ENCODE measurements at regions not wholly inside any gene's neighbourhood (a gene's known extent, or its start where the extent isn't known, plus 50 kb on each side); places are given as distances from the start of the nearest gene placed in this dataset.

DNA sequence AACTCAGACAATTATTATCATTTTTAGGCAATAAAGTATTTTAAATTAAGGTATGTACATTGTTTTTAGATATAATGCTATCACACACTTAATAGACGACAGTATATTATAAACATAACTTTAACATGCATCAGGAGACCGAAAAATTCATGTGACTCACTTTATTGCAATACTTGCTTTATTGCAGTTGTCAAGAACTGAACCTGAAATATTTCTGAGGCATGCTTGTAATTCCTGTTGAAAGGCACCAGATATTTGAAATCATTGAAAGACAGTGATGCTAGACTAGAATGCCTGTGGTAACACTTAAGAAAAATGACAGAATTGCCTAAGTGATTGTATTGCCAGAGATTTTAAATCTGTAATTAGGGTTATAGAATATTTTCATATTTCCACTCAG is 175.6 kb upstream of the MAGEB2 start:
- intact Hi-C loops (cut with micrococcal nuclease; ENCODE audit: unreplicated experiment) = no loop called here
- CTCF ChIA-PET = no interaction called here
- no TSS peak for BruUV-seq (replicated peaks)
- no peaks in the 10 kb centered on the region for H3K4me1 Mint-ChIP-seq (ENCODE audit: low read depth, unreplicated experiment)
- TF ChIP-seq, protein P1, sequence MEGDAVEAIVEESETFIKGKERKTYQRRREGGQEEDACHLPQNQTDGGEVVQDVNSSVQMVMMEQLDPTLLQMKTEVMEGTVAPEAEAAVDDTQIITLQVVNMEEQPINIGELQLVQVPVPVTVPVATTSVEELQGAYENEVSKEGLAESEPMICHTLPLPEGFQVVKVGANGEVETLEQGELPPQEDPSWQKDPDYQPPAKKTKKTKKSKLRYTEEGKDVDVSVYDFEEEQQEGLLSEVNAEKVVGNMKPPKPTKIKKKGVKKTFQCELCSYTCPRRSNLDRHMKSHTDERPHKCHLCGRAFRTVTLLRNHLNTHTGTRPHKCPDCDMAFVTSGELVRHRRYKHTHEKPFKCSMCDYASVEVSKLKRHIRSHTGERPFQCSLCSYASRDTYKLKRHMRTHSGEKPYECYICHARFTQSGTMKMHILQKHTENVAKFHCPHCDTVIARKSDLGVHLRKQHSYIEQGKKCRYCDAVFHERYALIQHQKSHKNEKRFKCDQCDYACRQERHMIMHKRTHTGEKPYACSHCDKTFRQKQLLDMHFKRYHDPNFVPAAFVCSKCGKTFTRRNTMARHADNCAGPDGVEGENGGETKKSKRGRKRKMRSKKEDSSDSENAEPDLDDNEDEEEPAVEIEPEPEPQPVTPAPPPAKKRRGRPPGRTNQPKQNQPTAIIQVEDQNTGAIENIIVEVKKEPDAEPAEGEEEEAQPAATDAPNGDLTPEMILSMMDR (IDR thresholded peaks at IDR 0.05; ENCODE audit: unreplicated experiment) = no peak
- no peak overlapping the region for H3K4me3 Mint-ChIP-seq (ENCODE audit: low read depth, unreplicated experiment)
- H3K9me3 Mint-ChIP-seq (ENCODE audit: low read depth, unreplicated experiment) = peaks cover 3% of the 10 kb centered on the region
- no peaks in the 10 kb centered on the region for H3K36me3 Mint-ChIP-seq (ENCODE audit: insufficient read depth, unreplicated experiment)
- DNase-seq = no peak
- no peaks in the 10 kb centered on the region for H3K27me3 Mint-ChIP-seq (ENCODE audit: unreplicated experiment)
- H3K27ac Mint-ChIP-seq (ENCODE audit: unreplicated experiment) = no peak overlapping the region

GRCh38 chrX:30060718-30061117 is 154.6 kb upstream of the MAGEB2 start:
- TF ChIP-seq, protein P1 (IDR thresholded peaks at IDR 0.05; ENCODE audit: unreplicated experiment) = no peak
- CTCF ChIA-PET = interaction anchor here (0.6 to 1.0 kb wide), 3 partner anchors 127 to 1994 kb away, joined by 3 to 4 read pairs (median 4); no protein-coding TSS in a partner anchor
- BruUV-seq (replicated peaks) = no TSS peak
- no peaks in the 10 kb centered on the region for H3K4me1 Mint-ChIP-seq (ENCODE audit: low read depth, unreplicated experiment)
- no peaks in the 10 kb centered on the region for H3K9me3 Mint-ChIP-seq (ENCODE audit: low read depth, unreplicated experiment)
- intact Hi-C loops (cut with micrococcal nuclease; ENCODE audit: unreplicated experiment) = loop anchor here (10.0 kb wide), 1 partner anchor 136 kb away; no protein-coding TSS in a partner anchor
- no peak overlapping the region for H3K4me3 Mint-ChIP-seq (ENCODE audit: low read depth, unreplicated experiment)
- H3K36me3 Mint-ChIP-seq (ENCODE audit: insufficient read depth, unreplicated experiment) = no peaks in the 10 kb centered on the region
- H3K27ac Mint-ChIP-seq (ENCODE audit: unreplicated experiment) = no peak overlapping the region
- peak; percentile 18 for DNase-seq
- H3K27me3 Mint-ChIP-seq (ENCODE audit: unreplicated experiment) = no peaks in the 10 kb centered on the region

DNA sequence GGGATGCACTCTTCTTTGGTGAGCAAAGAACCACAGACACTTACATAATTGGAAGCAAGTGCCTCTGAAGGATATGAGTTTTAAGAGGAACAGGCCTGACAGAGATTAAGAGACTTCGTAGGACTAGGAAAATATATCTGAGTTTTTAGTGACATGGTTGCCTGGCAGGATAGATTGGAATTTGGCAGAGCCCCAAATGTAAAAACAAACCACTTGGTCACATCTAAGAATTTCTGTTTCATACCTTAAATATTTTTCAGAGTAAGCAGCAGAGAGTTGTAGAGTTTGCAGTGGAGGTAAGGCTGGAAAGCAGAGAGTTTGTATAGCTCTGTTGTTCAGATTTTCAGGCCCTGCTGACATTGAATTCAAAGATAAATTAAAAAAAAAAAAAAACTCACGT is 150.1 kb upstream of the MAGEB2 start:
- intact Hi-C loops (cut with micrococcal nuclease; ENCODE audit: unreplicated experiment) = loop anchor here (10.0 kb wide), 1 partner anchor 140 kb away; no protein-coding TSS in a partner anchor

DNA sequence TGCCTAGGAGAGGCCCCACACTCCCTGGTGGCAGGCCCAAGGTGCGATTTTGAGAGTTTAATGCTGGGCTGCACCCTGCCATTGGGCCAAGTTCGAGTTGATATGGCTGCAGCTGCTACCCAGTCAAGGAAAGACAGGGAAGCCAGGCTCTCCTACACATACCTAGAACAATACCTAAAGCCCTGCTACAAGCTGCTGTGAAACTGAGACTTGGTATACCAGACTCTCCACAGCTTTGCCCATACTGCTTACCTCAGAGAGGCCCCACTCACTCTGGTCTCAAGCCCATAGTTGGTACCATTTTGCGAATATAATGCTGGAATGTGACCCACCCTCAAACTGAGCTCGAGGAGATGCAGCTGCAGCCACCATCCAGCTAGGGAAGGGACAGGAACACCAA is 147.7 kb upstream of the MAGEB2 start:
- BruUV-seq (replicated peaks) = no TSS peak
- CTCF ChIA-PET = interaction anchor here (1.2 kb wide), 1 partner anchor 8 kb away, joined by 4 read pairs; no protein-coding TSS in a partner anchor

More for the DNA sequence above, 150.1 kb upstream of the MAGEB2 start:
- peak; percentile 2 for DNase-seq
- H3K9me3 Mint-ChIP-seq (ENCODE audit: low read depth, unreplicated experiment) = no peaks in the 10 kb centered on the region
- no peaks in the 10 kb centered on the region for H3K36me3 Mint-ChIP-seq (ENCODE audit: insufficient read depth, unreplicated experiment)
- CTCF ChIA-PET = interaction anchor here (0.7 kb wide), 1 partner anchor 562 kb away, joined by 3 read pairs; no protein-coding TSS in a partner anchor
- no peaks in the 10 kb centered on the region for H3K4me1 Mint-ChIP-seq (ENCODE audit: low read depth, unreplicated experiment)
- H3K27ac Mint-ChIP-seq (ENCODE audit: unreplicated experiment) = no peak overlapping the region
- H3K4me3 Mint-ChIP-seq (ENCODE audit: low read depth, unreplicated experiment) = no peak overlapping the region
- no peaks in the 10 kb centered on the region for H3K27me3 Mint-ChIP-seq (ENCODE audit: unreplicated experiment)
- TF ChIP-seq, protein P1 (IDR thresholded peaks at IDR 0.05; ENCODE audit: unreplicated experiment) = no peak
- no TSS peak for BruUV-seq (replicated peaks)

More for the DNA sequence above, 147.7 kb upstream of the MAGEB2 start:
- TF ChIP-seq, protein P1 (IDR thresholded peaks at IDR 0.05; ENCODE audit: unreplicated experiment) = no peak
- H3K4me1 Mint-ChIP-seq (ENCODE audit: low read depth, unreplicated experiment) = no peaks in the 10 kb centered on the region
- H3K27me3 Mint-ChIP-seq (ENCODE audit: unreplicated experiment) = no peaks in the 10 kb centered on the region
- no peaks in the 10 kb centered on the region for H3K9me3 Mint-ChIP-seq (ENCODE audit: low read depth, unreplicated experiment)
- intact Hi-C loops (cut with micrococcal nuclease; ENCODE audit: unreplicated experiment) = loop anchor here (10.0 kb wide), 1 partner anchor 143 kb away; no protein-coding TSS in a partner anchor
- no peak overlapping the region for H3K4me3 Mint-ChIP-seq (ENCODE audit: low read depth, unreplicated experiment)
- H3K27ac Mint-ChIP-seq (ENCODE audit: unreplicated experiment) = no peak overlapping the region
- H3K36me3 Mint-ChIP-seq (ENCODE audit: insufficient read depth, unreplicated experiment) = no peaks in the 10 kb centered on the region
- DNase-seq = no peak
